HEK293 (cell line): ENCODE measurements at regions not wholly inside any gene's neighbourhood (a gene's known extent, or its start where the extent isn't known, plus 50 kb on each side); places are given as distances from the start of the nearest gene placed in this dataset.

ENCODE experiments used
- CTCF ChIP-seq: fragments of 450-650 bp; formaldehyde crosslinking; IDR thresholded peaks from 2 replicates; pipeline ENCODE4 v1.5.1; 2016; ENCODE audit warnings: missing biosample characterization, missing genetic modification characterization
- HOXC10 ChIP-seq: sonication (generic); formaldehyde crosslinking; IDR thresholded peaks from 2 replicates; pipeline ENCODE4 v1.8.1; 2023; ENCODE audit warnings: mild to moderate bottlenecking, missing genetic modification reagents
- PBX3 ChIP-seq: sonication (generic); formaldehyde crosslinking; IDR thresholded peaks from 2 replicates; pipeline ENCODE4 v1.8.1; 2022; ENCODE audit warnings: mild to moderate bottlenecking, moderate library complexity, missing genetic modification reagents
- YY1 ChIP-seq: fragments of 450-650 bp; formaldehyde crosslinking; IDR thresholded peaks from 2 replicates; pipeline ENCODE4 v1.5.1; 2018; ENCODE audit warnings: missing biosample characterization, missing genetic modification characterization
- ZBTB7A ChIP-seq: fragments of 450-650 bp; formaldehyde crosslinking; IDR thresholded peaks from 2 replicates; pipeline ENCODE4 v1.5.1; 2016; ENCODE audit warnings: low read depth, missing biosample characterization, missing genetic modification characterization
- ZNF140 ChIP-seq: fragments of 450-650 bp; formaldehyde crosslinking; IDR thresholded peaks from 2 replicates; pipeline ENCODE4 v1.5.1; 2016; ENCODE audit warnings: missing biosample characterization, missing genetic modification characterization
- ZNF274 ChIP-seq, 2 experiments: fragments of 200-500 bp in 1 of 2; fragments of 450-650 bp in 1 of 2; sonication (Bioruptor generic) in 1 of 2; formaldehyde crosslinking in 1 of 2; IDR thresholded peaks; 2 replicates each; pipeline versions ENCODE4 v1.5.1 to v1.6.1; 2014 to 2016; ENCODE audit warnings: borderline replicate concordance in 1 of 2, inconsistent platforms in 1 of 2, low read length in 1 of 2, missing biosample characterization in 1 of 2, missing genetic modification characterization in 1 of 2
- ZNF426 ChIP-seq: fragments of 450-650 bp; formaldehyde crosslinking; IDR thresholded peaks from 2 replicates; pipeline ENCODE4 v1.5.1; 2017; ENCODE audit warnings: missing biosample characterization, missing genetic modification characterization, mild to moderate bottlenecking, inconsistent platforms, moderate library complexity
- ZNF560 ChIP-seq: fragments of 450-650 bp; formaldehyde crosslinking; IDR thresholded peaks from 2 replicates; pipeline ENCODE4 v1.5.1; 2017; ENCODE audit warnings: missing biosample characterization, missing genetic modification characterization, borderline replicate concordance
- ZNF776 ChIP-seq: fragments of 450-650 bp; formaldehyde crosslinking; IDR thresholded peaks from 2 replicates; pipeline ENCODE4 v1.5.0; 2017; ENCODE audit warnings: missing biosample characterization, missing genetic modification characterization, borderline replicate concordance
- ZNF777 ChIP-seq: fragments of 450-650 bp; formaldehyde crosslinking; IDR thresholded peaks from 2 replicates; pipeline ENCODE4 v1.5.1; 2017; ENCODE audit warnings: missing biosample characterization, missing genetic modification characterization, borderline replicate concordance
- ZSCAN30 ChIP-seq: fragments of 450-650 bp; IDR thresholded peaks from 2 replicates; pipeline ENCODE4 v1.5.1; 2018; ENCODE audit warnings: missing biosample characterization, mild to moderate bottlenecking, missing genetic modification characterization, moderate library complexity

- TF ChIP-seq ZNF140 (tag by site-specific recombination) = no peak
- no peak for TF ChIP-seq CTCF (tag by site-specific recombination)
- TF ChIP-seq ZNF274 (IDR thresholded peaks at IDR 0.05; ENCODE audit: low read length) = no peak
- TF ChIP-seq ZNF274 (tag by site-specific recombination; IDR thresholded peaks at IDR 0.05; ENCODE audit: borderline replicate concordance) = no peak
- TF ChIP-seq ZNF560 = no peak
- no peak for TF ChIP-seq ZBTB7A (tag by site-specific recombination)
- TF ChIP-seq ZNF426 (tag by site-specific recombination) = no peak
- TF ChIP-seq HOXC10 = no peak
- TF ChIP-seq PBX3 (CRISPR knock-in tag) = no peak
- TF ChIP-seq YY1 (tag by site-specific recombination) = no peak
- TF ChIP-seq ZNF776 (tag by site-specific recombination) = no peak
- no peak for TF ChIP-seq ZNF777 (tag by site-specific recombination)
- TF ChIP-seq ZSCAN30 = no peak
Observed at GRCh38 chr14:21804981-21805380, 131.4 kb upstream of the OR4E1 start.
